Left forelimb (tissue), 1 donor: ENCODE measurements at regions not wholly inside any gene's neighbourhood (a gene's known extent, or its start where the extent isn't known, plus 50 kb on each side); places are given as distances from the start of the nearest gene placed in this dataset.
"Not testable (repeated sequence)": the region's sequence is repeated elsewhere in the genome, so short reads cannot be mapped to it uniquely, and the experiment has no call there.

ENCODE experiments used
- DNase-seq: peaks from one replicate; pipeline ENCODE4 v3.0.0-alpha.2; 2018; ENCODE audit warnings: low spot score

GRCh38 chr13:37510441-37510840 is 88.1 kb downstream of the POSTN start:
- no peak for DNase-seq

GRCh38 chr13:37505531-37505930 is 93.0 kb downstream of the POSTN start:
- no peak for DNase-seq

GRCh38 chr13:37504251-37504650 is 94.3 kb downstream of the POSTN start:
- no peak for DNase-seq

- DNase-seq = no peak
Measured at GRCh38 chr13:37503287-37503686, 95.3 kb downstream of the POSTN start.

- DNase-seq = not testable (repeated sequence)
Measured at GRCh38 chr13:37502303-37502993, 96.1 kb downstream of the POSTN start.

- no peak for DNase-seq
Measured at GRCh38 chr13:37501187-37501586, 97.4 kb downstream of the POSTN start.

GRCh38 chr13:37495046-37495445 is 103.5 kb downstream of the POSTN start:
- no peak for DNase-seq

- DNase-seq = no peak
Measured at GRCh38 chr13:37493775-37494174, 104.8 kb downstream of the POSTN start.

- no peak for DNase-seq
Measured at GRCh38 chr13:37492741-37493514, 105.6 kb downstream of the POSTN start.

- DNase-seq = no peak
Measured at GRCh38 chr13:37492075-37492474, 106.5 kb downstream of the POSTN start.

- no peak for DNase-seq
Measured at GRCh38 chr13:37491661-37492060, 106.9 kb downstream of the POSTN start.

GRCh38 chr13:37490176-37490779 is 108.3 kb downstream of the POSTN start:
- no peak for DNase-seq

GRCh38 chr13:37488726-37489125 is 109.8 kb downstream of the POSTN start:
- no peak for DNase-seq

- no peak for DNase-seq
Measured at GRCh38 chr13:37486171-37486681, 112.3 kb downstream of the POSTN start.

- no peak for DNase-seq
Measured at GRCh38 chr13:37485756-37486155, 112.8 kb downstream of the POSTN start.

GRCh38 chr13:37484056-37484455 is 114.5 kb downstream of the POSTN start:
- no peak for DNase-seq

- no peak for DNase-seq
Measured at GRCh38 chr13:37482331-37482730, 116.2 kb downstream of the POSTN start.

GRCh38 chr13:37481885-37482227 is 116.7 kb downstream of the POSTN start:
- DNase-seq = no peak

- DNase-seq = no peak
Measured at GRCh38 chr13:37481011-37481884, 117.3 kb downstream of the POSTN start.

GRCh38 chr13:37479916-37480315 is 118.7 kb downstream of the POSTN start:
- DNase-seq = no peak

- DNase-seq = no peak
Measured at GRCh38 chr13:37476874-37477273, 121.7 kb downstream of the POSTN start.

GRCh38 chr13:37475966-37476365 is 122.6 kb downstream of the POSTN start:
- no peak for DNase-seq
